HepG2 (cell line): ENCODE measurements at regions not wholly inside any gene's neighbourhood (a gene's known extent, or its start where the extent isn't known, plus 50 kb on each side); places are given as distances from the start of the nearest gene placed in this dataset.

Experiments
- ATAC-seq: fragments of 200-7000 bp; cut with Tn5 transposase; 3 replicates; pipeline ENCODE4 v1.9.1; 2020; ENCODE audit warnings: mild to moderate bottlenecking, moderate library complexity
- BruUV-seq: library from RNA; stranded (reverse); fragments of 400-500 nt; replicated peaks from 2 replicates; lab custom pipeline; 2021; lab: Mats Ljungman, UMichigan
- CTCF ChIA-PET: fragments of 300-600 bp; formaldehyde crosslinking; extraction: SDS; loops from one replicate; lab custom pipeline; 2021; ENCODE audit warnings: low total read pairs, inconsistent platforms, low intra/inter-chr PET ratio; lab: Yijun Ruan, JAX
- POLR2A ChIA-PET: fragments of 350-600 bp; sonication (Branson Sonifier 250); formaldehyde crosslinking; loops from one replicate; lab custom pipeline; 2020; ENCODE audit warnings: antibody characterized with exemption, inconsistent platforms; lab: Yijun Ruan, JAX
- DNase-seq: peaks from one replicate; pipeline ENCODE4 v3.0.0-alpha.2; 2015; ENCODE audit warnings: low spot score
- FAIRE-seq: peaks from 3 replicates; lab custom pipeline; 2011; peaks lifted over from hg19 to GRCh38; lab: Jason Lieb, UNC
- H2AFZ ChIP-seq: one replicate; pipeline ENCODE4 v1.6.1; 2011; ENCODE audit warnings: low read length, inconsistent platforms
- H3K27ac ChIP-seq: fragments of 300-600 bp; 3 replicates; pipeline ENCODE4 v1.8.0; 2011; ENCODE audit warnings: mixed run types, mild to moderate bottlenecking, mixed read lengths, low read length, inconsistent platforms; ENCODE audit not compliant: insufficient read depth; ENCODE audit errors: extremely low read length
- H3K27me3 ChIP-seq, 2 experiments: fragments of 200-600 bp in 1 of 2; 2 replicates in 1 of 2; 3 replicates in 1 of 2; pipeline versions ENCODE4 v1.6.0 to v1.8.0; 2011; ENCODE audit warnings: low read length in 2 of 2, mild to moderate bottlenecking in 2 of 2, moderate library complexity in 2 of 2, inconsistent platforms in 1 of 2; ENCODE audit not compliant: insufficient read depth in 2 of 2, control insufficient read depth in 1 of 2
- H3K36me3 ChIP-seq, 2 experiments: fragments of 200-600 bp in 1 of 2; replicated peaks in 1 of 2; 2 replicates in 1 of 2; 3 replicates in 1 of 2; pipeline versions ENCODE4 v1.5.1 to v1.8.0; 2011; ENCODE audit warnings: low read length in 2 of 2, inconsistent platforms in 1 of 2; ENCODE audit not compliant: insufficient read depth in 2 of 2, control insufficient read depth in 1 of 2
- H3K4me1 ChIP-seq: 2 replicates; pipeline ENCODE4 v1.5.1; 2012; ENCODE audit warnings: low read length, inconsistent platforms; ENCODE audit not compliant: insufficient read depth
- H3K4me2 ChIP-seq: 2 replicates; pipeline ENCODE4 v1.6.0; 2011; ENCODE audit warnings: low read depth, low read length, inconsistent platforms
- H3K4me3 ChIP-seq, 3 experiments: fragments of 200-600 bp in 1 of 3; sonication (generic), shearing (Covaris generic) in 1 of 3; replicated peaks in 1 of 3; 2 replicates each; pipeline ENCODE4 v1.5.1; 2011 to 2016; ENCODE audit warnings: low read length in 3 of 3, inconsistent platforms in 2 of 3, low read depth in 2 of 3, mild to moderate bottlenecking in 2 of 3, control low read depth in 1 of 3, mixed read lengths in 1 of 3; ENCODE audit not compliant: insufficient read depth in 1 of 3
- H3K79me2 ChIP-seq: one replicate; pipeline ENCODE4 v1.6.1; 2011; ENCODE audit warnings: low read length, inconsistent platforms; ENCODE audit not compliant: insufficient read depth
- H3K9ac ChIP-seq: 2 replicates; pipeline ENCODE4 v1.6.0; 2011; ENCODE audit warnings: mild to moderate bottlenecking, low read depth, low read length, inconsistent platforms; ENCODE audit not compliant: insufficient read depth
- H3K9me3 ChIP-seq: 2 replicates; pipeline ENCODE4 v1.5.1; 2012; ENCODE audit warnings: mild to moderate bottlenecking, low read length
- H4K20me1 ChIP-seq: 2 replicates; pipeline ENCODE4 v1.6.0; 2011; ENCODE audit warnings: inconsistent platforms, mild to moderate bottlenecking, low read length, moderate library complexity; ENCODE audit not compliant: insufficient read depth
- ZNF318 ChIP-seq: sonication (generic); formaldehyde crosslinking; IDR thresholded peaks from 2 replicates; pipeline ENCODE4 v1.4.0; 2020; ENCODE audit warnings: mild to moderate bottlenecking, missing genetic modification reagents
- ZNF354B ChIP-seq: sonication (generic); formaldehyde crosslinking; IDR thresholded peaks from 2 replicates; pipeline ENCODE4 v1.8.0; 2022; ENCODE audit warnings: mild to moderate bottlenecking, missing genetic modification reagents
- WGBS: methylation state at CpG from one replicate; pipeline ENCODE4 v1.1.6; 2017; ENCODE audit warnings: low lambda C conversion rate; 5-methylcytosine and 5-hydroxymethylcytosine counted together
- in situ Hi-C: cut with HindIII; loops from 2 replicates; pipeline ENCODE4 v1.10.0; 2017; ENCODE audit warnings: low pct_unique_long_range_greater_than_20kb; ENCODE audit not compliant: extremely low pct_ligation_motif_present
- intact Hi-C: fragments of 100-400 bp; cut with micrococcal nuclease; formaldehyde crosslinking; loops from one replicate; pipeline ENCODE4 v1.10.0; 2022; ENCODE audit not compliant: unreplicated experiment
- TF ChIP-seq, protein P1 (sequence below): sonication (generic); formaldehyde crosslinking; IDR thresholded peaks from 2 replicates; pipeline ENCODE4 v1.9.0; 2021; ENCODE audit warnings: missing genetic modification reagents, borderline replicate concordance
- TF ChIP-seq, protein P2 (sequence below): sonication (generic); formaldehyde crosslinking; IDR thresholded peaks from 2 replicates; pipeline ENCODE4 v1.8.0; 2022; ENCODE audit warnings: missing genetic modification reagents, low read depth, mild to moderate bottlenecking, borderline replicate concordance

DNA sequence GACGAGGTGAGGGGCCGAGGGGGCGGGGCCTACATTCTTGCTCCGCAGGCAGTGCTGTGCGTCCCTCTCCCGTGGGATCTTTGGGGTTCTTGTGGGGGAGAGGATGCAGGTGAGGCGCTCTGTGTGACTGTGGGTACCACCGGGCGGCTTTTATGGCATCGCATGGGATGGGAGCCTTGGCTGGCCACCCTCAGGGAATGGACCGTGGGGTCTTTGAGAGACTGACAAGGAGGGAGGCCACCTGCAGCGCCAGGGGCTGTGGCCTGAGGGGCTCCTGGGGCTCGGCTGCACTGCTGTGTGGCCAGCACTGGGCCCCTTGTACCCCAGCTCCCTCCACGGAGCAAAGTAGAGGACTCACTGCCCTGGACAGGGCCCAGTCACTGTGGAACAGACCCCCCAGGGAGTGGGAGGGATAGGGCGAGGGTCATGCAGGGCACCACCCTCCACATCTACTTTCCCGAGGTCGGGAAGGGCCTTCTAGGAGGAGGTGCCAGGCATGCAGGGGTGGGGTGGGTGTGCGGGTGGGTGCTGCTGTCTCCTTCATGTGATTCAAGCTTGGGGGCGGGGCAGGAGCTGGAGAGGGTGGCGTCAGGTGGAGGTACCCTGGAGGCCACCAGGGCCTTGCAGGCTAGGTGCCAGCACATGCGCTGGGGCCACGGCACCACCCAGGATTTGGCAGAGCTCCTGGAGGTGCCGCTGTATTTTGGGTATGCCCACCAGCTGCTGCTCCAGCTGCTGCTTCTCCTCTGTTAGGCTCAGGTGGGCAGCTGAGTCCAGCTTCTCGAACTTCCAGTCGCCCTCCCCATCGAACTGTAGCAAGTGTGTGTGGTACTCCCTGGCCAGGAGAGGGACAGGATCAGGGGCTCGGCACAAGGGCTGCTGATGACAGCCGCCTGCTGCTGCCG is 1072.4 kb downstream of the RPIA start:
- 31% methylated on average over 24 of the region's 29 CpGs for WGBS
- ChIA-PET CTCF (no interaction called here), POLR2A (no interaction called here)
- in situ Hi-C loops: no loop called here
- Histone ChIP-seq H3K79me2 (no peaks in the 10 kb centered on the region), H3K4me1 (no peaks in the 10 kb centered on the region), H3K9me3 (no peaks in the 10 kb centered on the region), H2AFZ (no peak overlapping the region), H3K27ac (no peak overlapping the region), H3K27me3 (peaks cover 0 to 27% of the 10 kb centered on the region in 2 experiments; a peak in 3 of 5 replicates), H4K20me1 (no peaks in the 10 kb centered on the region)
- ATAC-seq (no peak), DNase-seq (no peak)
- TF ChIP-seq ZNF354B (CRISPR knock-in tag): no peak
- TF ChIP-seq, protein P1, sequence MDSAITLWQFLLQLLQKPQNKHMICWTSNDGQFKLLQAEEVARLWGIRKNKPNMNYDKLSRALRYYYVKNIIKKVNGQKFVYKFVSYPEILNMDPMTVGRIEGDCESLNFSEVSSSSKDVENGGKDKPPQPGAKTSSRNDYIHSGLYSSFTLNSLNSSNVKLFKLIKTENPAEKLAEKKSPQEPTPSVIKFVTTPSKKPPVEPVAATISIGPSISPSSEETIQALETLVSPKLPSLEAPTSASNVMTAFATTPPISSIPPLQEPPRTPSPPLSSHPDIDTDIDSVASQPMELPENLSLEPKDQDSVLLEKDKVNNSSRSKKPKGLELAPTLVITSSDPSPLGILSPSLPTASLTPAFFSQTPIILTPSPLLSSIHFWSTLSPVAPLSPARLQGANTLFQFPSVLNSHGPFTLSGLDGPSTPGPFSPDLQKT: no peak
- 0 out of 2 replicates have a peak, but pooled peaks have one; percentile 28 for TF ChIP-seq ZNF318 (CRISPR knock-in tag)
- TF ChIP-seq, protein P2, sequence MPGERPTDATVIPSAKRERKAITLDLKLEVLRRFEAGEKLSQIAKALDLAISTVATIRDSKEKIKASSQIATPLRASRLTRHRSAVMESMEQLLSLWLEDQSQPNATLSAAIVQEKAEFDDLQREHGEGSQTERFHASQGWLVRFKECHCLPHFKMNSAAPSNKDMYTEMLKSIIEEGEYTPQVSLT: no peak
- TF ChIP-seq, all 625 proteins: peak for 1
- BruUV-seq: no TSS peak
- intact Hi-C loops: no loop called here
- no peak for FAIRE-seq
- H3K4me2 ChIP-seq: no peak overlapping the region
- H3K36me3 ChIP-seq: no peaks in the 10 kb centered on the region; a peak in 1 of 5 replicates
- no peak overlapping the region for H3K9ac ChIP-seq
- H3K4me3 ChIP-seq: no peak overlapping the region
